Neural cell (in vitro differentiated cells): ENCODE measurements at regions not wholly inside any gene's neighbourhood (a gene's known extent, or its start where the extent isn't known, plus 50 kb on each side); places are given as distances from the start of the nearest gene placed in this dataset.
"Not testable (repeated sequence)": the region's sequence is repeated elsewhere in the genome, so short reads cannot be mapped to it uniquely, and the experiment has no call there.

ENCODE experiments used
- H2AFZ ChIP-seq: fragments of 200-600, 300-800 bp; sonication (generic), shearing (Covaris generic); 2 replicates; pipeline ENCODE4 v1.6.0; 2014; ENCODE audit warnings: low read depth, mild to moderate bottlenecking, antibody characterized with exemption, low read length, moderate library complexity
- H3F3A ChIP-seq: fragments of 200-600 bp; shearing (Covaris generic); 2 replicates; pipeline ENCODE4 v1.6.1; 2016; ENCODE audit warnings: mild to moderate bottlenecking, moderate library complexity, mixed read lengths, antibody characterized with exemption, low read length; ENCODE audit not compliant: insufficient read depth, poor library complexity, severe bottlenecking
- H3K27ac ChIP-seq: fragments of 200-600, 300-800 bp; sonication (generic), shearing (Covaris generic); 2 replicates; pipeline ENCODE4 v1.5.1; 2014; ENCODE audit warnings: mild to moderate bottlenecking, low read length, moderate library complexity
- H3K27me3 ChIP-seq: fragments of 300-800, 200-600 bp; sonication (generic), shearing (Covaris generic); 2 replicates; pipeline ENCODE4 v1.6.0; 2014; ENCODE audit warnings: mild to moderate bottlenecking, low read depth, low read length, moderate library complexity; ENCODE audit not compliant: insufficient read depth
- H3K36me3 ChIP-seq: fragments of 300-800, 200-600 bp; sonication (generic), shearing (Covaris generic); 2 replicates; pipeline ENCODE4 v1.5.1; 2014; ENCODE audit warnings: mild to moderate bottlenecking, antibody characterized with exemption, low read length, moderate library complexity; ENCODE audit not compliant: insufficient read depth
- H3K4me2 ChIP-seq: fragments of 300-800, 200-600 bp; sonication (generic), shearing (Covaris generic); 2 replicates; pipeline ENCODE4 v1.6.0; 2014; ENCODE audit warnings: mild to moderate bottlenecking, low read length
- H3K4me3 ChIP-seq: fragments of 300-800, 200-600 bp; sonication (generic), shearing (Covaris generic); 2 replicates; pipeline ENCODE4 v1.5.1; 2014; ENCODE audit warnings: mild to moderate bottlenecking, low read length, moderate library complexity
- H3K79me2 ChIP-seq: fragments of 200-600 bp; shearing (Covaris generic); replicated peaks from 2 replicates; pipeline ENCODE4 v1.6.0; 2014; ENCODE audit warnings: mild to moderate bottlenecking, low read length, moderate library complexity; ENCODE audit not compliant: insufficient read depth
- H3K9ac ChIP-seq: fragments of 300-800, 200-600 bp; sonication (generic), shearing (Covaris generic); 2 replicates; pipeline ENCODE4 v1.6.1; 2016; ENCODE audit warnings: mild to moderate bottlenecking, low read length, mixed read lengths
- H3K9me2 ChIP-seq: fragments of 200-600 bp; shearing (Covaris generic); 2 replicates; pipeline ENCODE4 v1.6.1; 2016; ENCODE audit warnings: mild to moderate bottlenecking, low read length, mixed read lengths; ENCODE audit not compliant: insufficient read depth
- H3K9me3 ChIP-seq: fragments of 200-600, 300-800 bp; sonication (generic), shearing (Covaris generic); 2 replicates; pipeline ENCODE4 v1.6.1; 2016; ENCODE audit warnings: mild to moderate bottlenecking, mixed run types, low read length, moderate library complexity, mixed read lengths
- H4K20me1 ChIP-seq: fragments of 200-600 bp; shearing (Covaris generic); 2 replicates; pipeline ENCODE4 v1.6.1; 2016; ENCODE audit warnings: mild to moderate bottlenecking, mixed run types; ENCODE audit not compliant: insufficient read depth

DNA sequence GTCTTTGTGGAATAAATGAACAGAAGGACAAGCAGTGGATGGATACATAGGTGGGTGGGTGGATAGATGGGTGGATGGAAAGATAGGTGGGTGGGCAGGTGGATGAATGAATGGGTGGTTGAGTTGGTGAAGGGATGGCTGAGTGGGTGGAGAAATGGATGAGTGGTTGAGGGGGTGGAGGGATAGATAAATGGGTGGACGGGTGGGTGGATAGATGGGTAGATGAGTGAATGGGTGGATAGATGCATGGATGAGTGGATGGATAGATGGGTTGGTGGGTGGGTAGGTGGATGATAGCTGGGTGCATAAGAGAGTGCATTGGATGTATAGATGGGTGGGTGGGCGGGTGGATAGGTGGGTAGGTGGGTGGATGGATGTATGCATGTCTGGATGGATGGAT lies 63.5 kb downstream of the UNC93B1 start:
- H3K4me2 ChIP-seq, H4K20me1 ChIP-seq, H3K4me3 ChIP-seq, H3K27ac ChIP-seq, H3K9ac ChIP-seq, H3K9me3 ChIP-seq, H2AFZ ChIP-seq, H3K79me2 ChIP-seq, H3K27me3 ChIP-seq, H3F3A ChIP-seq, H3K9me2 ChIP-seq, H3K36me3 ChIP-seq: not testable (repeated sequence)

- not testable (repeated sequence) for H3F3A ChIP-seq, H4K20me1 ChIP-seq, H3K4me2 ChIP-seq, H3K9me3 ChIP-seq, H3K9me2 ChIP-seq, H3K79me2 ChIP-seq, H3K27me3 ChIP-seq, H2AFZ ChIP-seq, H3K27ac ChIP-seq, H3K4me3 ChIP-seq, H3K36me3 ChIP-seq, H3K9ac ChIP-seq
Observed at GRCh38 chr11:67938964-67939363, 64.9 kb downstream of the UNC93B1 start.

DNA sequence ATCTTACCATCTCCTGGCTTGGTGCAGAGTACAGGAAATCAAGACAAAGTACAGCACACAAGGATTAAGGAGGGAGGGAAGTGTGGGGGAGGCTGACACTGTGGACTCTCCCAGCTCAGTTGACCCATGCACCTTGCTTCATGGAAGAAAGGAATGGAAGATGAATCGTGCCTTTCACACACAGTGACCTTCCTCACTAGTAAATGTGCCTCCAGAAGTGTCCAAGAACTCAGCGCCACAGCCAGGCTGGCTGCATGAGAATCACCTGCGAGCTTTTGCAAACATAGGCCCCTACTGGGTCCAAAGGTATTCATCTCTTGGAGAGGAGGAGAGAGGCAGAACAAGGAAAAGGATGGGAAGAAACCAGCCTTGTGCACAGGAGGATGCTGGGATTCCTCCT lies 65.5 kb downstream of the UNC93B1 start:
- H3K9ac ChIP-seq, H3K9me3 ChIP-seq, H3K4me3 ChIP-seq, H3K27me3 ChIP-seq, H3K79me2 ChIP-seq, H3K36me3 ChIP-seq, H4K20me1 ChIP-seq, H3K9me2 ChIP-seq, H3K27ac ChIP-seq, H3F3A ChIP-seq, H2AFZ ChIP-seq, H3K4me2 ChIP-seq: not testable (repeated sequence)

- not testable (repeated sequence) for H3K79me2 ChIP-seq, H3F3A ChIP-seq, H3K4me3 ChIP-seq, H2AFZ ChIP-seq, H3K27ac ChIP-seq, H3K9me3 ChIP-seq, H3K4me2 ChIP-seq, H3K36me3 ChIP-seq, H4K20me1 ChIP-seq, H3K9ac ChIP-seq, H3K9me2 ChIP-seq, H3K27me3 ChIP-seq
Observed at GRCh38 chr11:67923565-67923964, 80.3 kb downstream of the UNC93B1 start.

- H4K20me1 ChIP-seq, H3K9me2 ChIP-seq, H3K27me3 ChIP-seq, H3K4me2 ChIP-seq, H3K9ac ChIP-seq, H3K9me3 ChIP-seq, H3K79me2 ChIP-seq, H3K27ac ChIP-seq, H3K36me3 ChIP-seq, H3F3A ChIP-seq, H3K4me3 ChIP-seq, H2AFZ ChIP-seq: not testable (repeated sequence)
Observed at GRCh38 chr11:67920546-67920945, 83.4 kb downstream of the UNC93B1 start.

DNA sequence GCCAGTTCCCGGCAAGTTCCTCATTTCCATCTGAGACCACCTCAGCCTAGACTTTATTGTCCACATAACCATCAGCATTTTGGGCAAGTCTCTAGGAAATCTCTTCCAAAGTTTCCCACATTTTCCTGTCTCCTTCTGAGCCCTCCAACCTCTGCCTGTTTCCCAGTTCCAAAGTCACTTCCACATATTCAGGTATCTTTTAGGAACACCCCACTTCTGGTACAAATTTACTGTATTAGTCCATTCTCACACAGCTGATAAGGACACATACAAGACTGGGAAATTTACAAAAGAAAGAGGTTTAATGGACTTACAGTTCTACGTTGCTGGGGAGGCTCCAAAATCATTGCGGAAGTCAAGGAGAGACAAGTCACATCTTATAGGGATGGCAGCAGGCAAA lies 91.7 kb downstream of the UNC93B1 start:
- H3K9me2 ChIP-seq, H3K4me2 ChIP-seq, H3K36me3 ChIP-seq, H4K20me1 ChIP-seq, H3F3A ChIP-seq, H3K27ac ChIP-seq, H2AFZ ChIP-seq, H3K27me3 ChIP-seq, H3K9ac ChIP-seq, H3K79me2 ChIP-seq, H3K4me3 ChIP-seq, H3K9me3 ChIP-seq: not testable (repeated sequence)

GRCh38 chr11:67911211-67911610 lies 92.7 kb downstream of the UNC93B1 start:
- not testable (repeated sequence) for H3K27me3 ChIP-seq, H3K4me2 ChIP-seq, H3K27ac ChIP-seq, H4K20me1 ChIP-seq, H3K4me3 ChIP-seq, H3K9me3 ChIP-seq, H3K36me3 ChIP-seq, H2AFZ ChIP-seq, H3F3A ChIP-seq, H3K79me2 ChIP-seq, H3K9me2 ChIP-seq, H3K9ac ChIP-seq

DNA sequence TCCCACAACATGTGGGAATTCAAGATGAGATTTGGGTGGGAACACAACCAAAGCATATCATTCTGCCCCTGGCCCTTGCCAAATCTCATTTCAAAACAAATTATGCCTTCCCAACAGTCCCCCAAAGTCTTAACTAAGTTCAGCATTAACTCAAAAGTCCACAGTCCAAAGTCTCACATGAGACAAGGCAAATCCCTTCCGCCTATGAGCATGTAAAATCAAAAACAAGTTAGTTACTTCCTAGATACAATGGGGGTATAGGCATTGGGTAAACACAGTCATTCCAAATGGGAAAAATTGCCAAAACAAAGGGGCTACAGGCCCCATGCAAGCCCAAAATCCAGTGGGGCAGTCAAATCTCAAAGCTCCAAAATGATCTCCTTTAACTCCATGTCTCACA lies 93.1 kb downstream of the UNC93B1 start:
- not testable (repeated sequence) for H3K9me3 ChIP-seq, H3K9ac ChIP-seq, H2AFZ ChIP-seq, H3K4me2 ChIP-seq, H3K4me3 ChIP-seq, H3K27me3 ChIP-seq, H3K79me2 ChIP-seq, H3K9me2 ChIP-seq, H4K20me1 ChIP-seq, H3K36me3 ChIP-seq, H3F3A ChIP-seq, H3K27ac ChIP-seq
